Muscle layer of colon (tissue), 2 donors: ENCODE measurements at regions not wholly inside any gene's neighbourhood (a gene's known extent, or its start where the extent isn't known, plus 50 kb on each side); places are given as distances from the start of the nearest gene placed in this dataset.

Source experiments
- H3K27ac ChIP-seq: one replicate; pipeline ENCODE4 v1.7.0; 2013; ENCODE audit warnings: low read depth, mild to moderate bottlenecking, low read length, moderate library complexity
- H3K27me3 ChIP-seq, 2 donors: one replicate each; pipeline ENCODE4 v1.7.0; 2013; ENCODE audit warnings: low read length in 2 of 2, mild to moderate bottlenecking in 2 of 2; ENCODE audit not compliant: insufficient read depth in 2 of 2, control insufficient read depth in 1 of 2
- H3K36me3 ChIP-seq: one replicate; pipeline ENCODE4 v1.7.0; 2013; ENCODE audit warnings: mild to moderate bottlenecking, low read length; ENCODE audit not compliant: insufficient read depth
- H3K4me1 ChIP-seq: one replicate; pipeline ENCODE4 v1.7.0; 2013; ENCODE audit warnings: mild to moderate bottlenecking, low read length; ENCODE audit not compliant: insufficient read depth
- H3K4me3 ChIP-seq, 2 donors: one replicate each; pipeline ENCODE4 v1.7.0; 2013; ENCODE audit warnings: low read length in 2 of 2, low read depth in 1 of 2, mild to moderate bottlenecking in 1 of 2, moderate library complexity in 1 of 2
- H3K9ac ChIP-seq: one replicate; pipeline ENCODE4 v1.7.0; 2013; ENCODE audit warnings: low read length
- H3K9me3 ChIP-seq: one replicate; pipeline ENCODE4 v1.7.0; 2013; ENCODE audit warnings: mild to moderate bottlenecking, low read length
- donor health status: abdominal sarcoma.
- donor health status: Adenocarcinoma of cecum.

- no peaks in the 10 kb centered on the region for H3K27me3 ChIP-seq
- H3K9me3 ChIP-seq = no peaks in the 10 kb centered on the region
- no peak overlapping the region for H3K27ac ChIP-seq
- no peaks in the 10 kb centered on the region for H3K36me3 ChIP-seq
- no peak overlapping the region for H3K9ac ChIP-seq
- no peaks in the 10 kb centered on the region for H3K4me1 ChIP-seq
- H3K4me3 ChIP-seq = no peak overlapping the region
Measured at GRCh38 chr5:105968981-105969380, 1701.8 kb downstream of the EFNA5 start.

GRCh38 chr5:105963696-105964255, 1707.0 kb downstream of the EFNA5 start:
- Histone ChIP-seq H3K4me1 (no peaks in the 10 kb centered on the region), H3K4me3 (no peak overlapping the region), H3K27me3 (no peaks in the 10 kb centered on the region), H3K36me3 (no peaks in the 10 kb centered on the region), H3K27ac (no peak overlapping the region), H3K9ac (no peak overlapping the region), H3K9me3 (no peaks in the 10 kb centered on the region)

GRCh38 chr5:105961572-105961971, 1709.2 kb downstream of the EFNA5 start:
- no peaks in the 10 kb centered on the region for H3K36me3 ChIP-seq
- no peak overlapping the region for H3K4me3 ChIP-seq
- H3K9ac ChIP-seq = no peak overlapping the region
- no peaks in the 10 kb centered on the region for H3K4me1 ChIP-seq
- no peaks in the 10 kb centered on the region for H3K27me3 ChIP-seq
- H3K9me3 ChIP-seq = no peaks in the 10 kb centered on the region
- H3K27ac ChIP-seq = no peak overlapping the region

- H3K27me3 ChIP-seq = no peaks in the 10 kb centered on the region
- no peaks in the 10 kb centered on the region for H3K36me3 ChIP-seq
- no peak overlapping the region for H3K9ac ChIP-seq
- no peaks in the 10 kb centered on the region for H3K4me1 ChIP-seq
- no peak overlapping the region for H3K27ac ChIP-seq
- H3K4me3 ChIP-seq = no peak overlapping the region
- no peaks in the 10 kb centered on the region for H3K9me3 ChIP-seq
Measured at GRCh38 chr5:105956456-105957196, 1714.1 kb downstream of the EFNA5 start.

- Histone ChIP-seq H3K4me3 (no peak overlapping the region), H3K4me1 (peaks cover 4% of the 10 kb centered on the region), H3K9me3 (no peaks in the 10 kb centered on the region), H3K36me3 (no peaks in the 10 kb centered on the region), H3K27ac (no peak overlapping the region), H3K9ac (no peak overlapping the region), H3K27me3 (no peaks in the 10 kb centered on the region)
Measured at GRCh38 chr5:105954341-105954740, 1716.4 kb downstream of the EFNA5 start.

GRCh38 chr5:105953616-105954015, 1717.1 kb downstream of the EFNA5 start:
- Histone ChIP-seq H3K9me3 (no peaks in the 10 kb centered on the region), H3K4me1 (peaks cover 4% of the 10 kb centered on the region), H3K36me3 (no peaks in the 10 kb centered on the region)

GRCh38 chr5:105952875-105953274, 1717.9 kb downstream of the EFNA5 start:
- H3K9ac ChIP-seq = no peak overlapping the region
- H3K4me3 ChIP-seq = no peak overlapping the region
- no peaks in the 10 kb centered on the region for H3K9me3 ChIP-seq
- H3K36me3 ChIP-seq = no peaks in the 10 kb centered on the region
- H3K4me1 ChIP-seq = peaks cover 4% of the 10 kb centered on the region
- H3K27me3 ChIP-seq = no peaks in the 10 kb centered on the region
- H3K27ac ChIP-seq = no peak overlapping the region

More at GRCh38 chr5:105953616-105954015, 1717.1 kb downstream of the EFNA5 start:
- Histone ChIP-seq H3K27me3 (no peaks in the 10 kb centered on the region), H3K27ac (no peak overlapping the region), H3K4me3 (no peak overlapping the region), H3K9ac (no peak overlapping the region)

- no peak overlapping the region for H3K4me3 ChIP-seq
- H3K9me3 ChIP-seq = no peaks in the 10 kb centered on the region
- H3K4me1 ChIP-seq = peaks cover 4% of the 10 kb centered on the region
- no peak overlapping the region for H3K9ac ChIP-seq
- H3K27ac ChIP-seq = no peak overlapping the region
- H3K36me3 ChIP-seq = no peaks in the 10 kb centered on the region
- H3K27me3 ChIP-seq = no peaks in the 10 kb centered on the region
Measured at GRCh38 chr5:105947461-105947860, 1723.3 kb downstream of the EFNA5 start.

GRCh38 chr5:105945203-105945972, 1725.3 kb downstream of the EFNA5 start:
- no peak overlapping the region for H3K27ac ChIP-seq
- no peaks in the 10 kb centered on the region for H3K4me1 ChIP-seq
- H3K27me3 ChIP-seq = no peaks in the 10 kb centered on the region
- H3K4me3 ChIP-seq = no peak overlapping the region
- no peak overlapping the region for H3K9ac ChIP-seq
- no peaks in the 10 kb centered on the region for H3K9me3 ChIP-seq
- no peaks in the 10 kb centered on the region for H3K36me3 ChIP-seq

GRCh38 chr5:105940181-105940580, 1730.6 kb downstream of the EFNA5 start:
- H3K36me3 ChIP-seq = no peaks in the 10 kb centered on the region
- no peak overlapping the region for H3K27ac ChIP-seq
- no peak overlapping the region for H3K4me3 ChIP-seq
- H3K9ac ChIP-seq = no peak overlapping the region
- H3K27me3 ChIP-seq = no peaks in the 10 kb centered on the region
- no peaks in the 10 kb centered on the region for H3K4me1 ChIP-seq
- no peaks in the 10 kb centered on the region for H3K9me3 ChIP-seq

- Histone ChIP-seq H3K27me3 (no peaks in the 10 kb centered on the region), H3K36me3 (no peaks in the 10 kb centered on the region), H3K9me3 (no peaks in the 10 kb centered on the region), H3K27ac (no peak overlapping the region), H3K9ac (no peak overlapping the region), H3K4me3 (no peak overlapping the region), H3K4me1 (no peaks in the 10 kb centered on the region)
Measured at GRCh38 chr5:105934171-105934570, 1736.6 kb downstream of the EFNA5 start.
